A549 (cell line): ENCODE measurements at regions not wholly inside any gene's neighbourhood (a gene's known extent, or its start where the extent isn't known, plus 50 kb on each side); places are given as distances from the start of the nearest gene placed in this dataset.

Experiments
- EHF ChIP-seq: fragments of 250-450 bp; sonication (Bioruptor Pico); IDR thresholded peaks from 2 replicates; pipeline ENCODE4 v1.5.0; 2020; ENCODE audit warnings: mild to moderate bottlenecking
- HOXB5 ChIP-seq: fragments of 250-450 bp; sonication (Bioruptor Pico); IDR thresholded peaks from 2 replicates; pipeline ENCODE4 v1.5.0; 2020; ENCODE audit warnings: mild to moderate bottlenecking, moderate library complexity
- JUNB ChIP-seq: fragments of >200 bp; sonication (Bioruptor Twin); formaldehyde crosslinking; IDR thresholded peaks from 2 replicates; pipeline ENCODE4 v1.6.1; 2016
- RAD21 ChIP-seq, 2 experiments: fragments of >200 bp in 1 of 2; sonication (Bioruptor Twin) in 1 of 2; formaldehyde crosslinking in 1 of 2; IDR thresholded peaks in 1 of 2; conservative IDR thresholded peaks in 1 of 2; 2 replicates in 1 of 2; 3 replicates in 1 of 2; pipeline ENCODE4 v1.6.1; 2012 to 2018; ENCODE audit warnings: inconsistent platforms in 1 of 2
- RNF2 ChIP-seq: fragments of 200-600 bp; sonication (generic); IDR thresholded peaks from 2 replicates; pipeline ENCODE4 v1.6.1; 2016; ENCODE audit warnings: low read depth, mild to moderate bottlenecking, antibody characterized with exemption, moderate library complexity, borderline replicate concordance
- SMC3 ChIP-seq: fragments of >200 bp; sonication (Bioruptor Twin); formaldehyde crosslinking; IDR thresholded peaks from 3 replicates; pipeline ENCODE4 v1.6.1; 2018; ENCODE audit warnings: inconsistent platforms
- TF ChIP-seq, protein P1 (sequence below): fragments of >200 bp; sonication (Bioruptor Twin); formaldehyde crosslinking; IDR thresholded peaks from 3 replicates; pipeline ENCODE4 v1.5.1; 2016
- TF ChIP-seq, protein P2 (sequence below): fragments of 150-350 bp; IDR thresholded peaks from 2 replicates; pipeline ENCODE4 v1.6.1; 2014; ENCODE audit warnings: low read depth, mild to moderate bottlenecking, low read length
- TF ChIP-seq, protein P3 (sequence below): fragments of 200-600 bp; sonication (generic); IDR thresholded peaks from 2 replicates; pipeline ENCODE4 v1.6.1; 2016; ENCODE audit warnings: antibody characterized with exemption, mild to moderate bottlenecking, moderate library complexity
- TF ChIP-seq, protein P4 (sequence below): IDR thresholded peaks from 2 replicates; pipeline ENCODE4 v1.6.1; 2012

DNA sequence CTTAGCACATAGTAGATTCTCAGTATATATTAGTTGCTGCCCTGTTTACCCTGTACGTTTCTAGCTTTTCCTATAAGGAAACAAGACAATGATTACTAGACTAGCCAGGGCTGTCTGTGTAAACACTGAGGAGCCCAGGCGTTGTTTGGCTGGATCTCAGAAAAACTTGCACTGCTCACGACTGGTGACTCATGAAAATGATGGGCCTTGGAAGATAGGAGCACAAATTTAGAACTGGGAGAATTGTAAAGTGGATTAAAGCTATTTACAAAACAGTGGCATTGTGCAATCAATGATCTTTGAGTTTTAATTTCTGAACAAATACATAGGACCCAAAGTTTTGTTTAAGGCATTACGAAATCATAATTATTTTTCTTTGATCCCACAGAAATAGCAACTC, 276.9 kb downstream of the FAM76B start:
- TF ChIP-seq RAD21 (conservative IDR thresholded peaks at IDR 0.05 in 1 of 2, IDR thresholded peaks at IDR 0.05 in 1 of 2), result no peak; a peak in 1 of 5 replicates
- TF ChIP-seq, protein P1, sequence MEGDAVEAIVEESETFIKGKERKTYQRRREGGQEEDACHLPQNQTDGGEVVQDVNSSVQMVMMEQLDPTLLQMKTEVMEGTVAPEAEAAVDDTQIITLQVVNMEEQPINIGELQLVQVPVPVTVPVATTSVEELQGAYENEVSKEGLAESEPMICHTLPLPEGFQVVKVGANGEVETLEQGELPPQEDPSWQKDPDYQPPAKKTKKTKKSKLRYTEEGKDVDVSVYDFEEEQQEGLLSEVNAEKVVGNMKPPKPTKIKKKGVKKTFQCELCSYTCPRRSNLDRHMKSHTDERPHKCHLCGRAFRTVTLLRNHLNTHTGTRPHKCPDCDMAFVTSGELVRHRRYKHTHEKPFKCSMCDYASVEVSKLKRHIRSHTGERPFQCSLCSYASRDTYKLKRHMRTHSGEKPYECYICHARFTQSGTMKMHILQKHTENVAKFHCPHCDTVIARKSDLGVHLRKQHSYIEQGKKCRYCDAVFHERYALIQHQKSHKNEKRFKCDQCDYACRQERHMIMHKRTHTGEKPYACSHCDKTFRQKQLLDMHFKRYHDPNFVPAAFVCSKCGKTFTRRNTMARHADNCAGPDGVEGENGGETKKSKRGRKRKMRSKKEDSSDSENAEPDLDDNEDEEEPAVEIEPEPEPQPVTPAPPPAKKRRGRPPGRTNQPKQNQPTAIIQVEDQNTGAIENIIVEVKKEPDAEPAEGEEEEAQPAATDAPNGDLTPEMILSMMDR, result no peak
- peak; percentile 72 for TF ChIP-seq JUNB
- TF ChIP-seq, protein P2, sequence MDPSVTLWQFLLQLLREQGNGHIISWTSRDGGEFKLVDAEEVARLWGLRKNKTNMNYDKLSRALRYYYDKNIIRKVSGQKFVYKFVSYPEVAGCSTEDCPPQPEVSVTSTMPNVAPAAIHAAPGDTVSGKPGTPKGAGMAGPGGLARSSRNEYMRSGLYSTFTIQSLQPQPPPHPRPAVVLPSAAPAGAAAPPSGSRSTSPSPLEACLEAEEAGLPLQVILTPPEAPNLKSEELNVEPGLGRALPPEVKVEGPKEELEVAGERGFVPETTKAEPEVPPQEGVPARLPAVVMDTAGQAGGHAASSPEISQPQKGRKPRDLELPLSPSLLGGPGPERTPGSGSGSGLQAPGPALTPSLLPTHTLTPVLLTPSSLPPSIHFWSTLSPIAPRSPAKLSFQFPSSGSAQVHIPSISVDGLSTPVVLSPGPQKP, result no peak
- TF ChIP-seq, protein P3, sequence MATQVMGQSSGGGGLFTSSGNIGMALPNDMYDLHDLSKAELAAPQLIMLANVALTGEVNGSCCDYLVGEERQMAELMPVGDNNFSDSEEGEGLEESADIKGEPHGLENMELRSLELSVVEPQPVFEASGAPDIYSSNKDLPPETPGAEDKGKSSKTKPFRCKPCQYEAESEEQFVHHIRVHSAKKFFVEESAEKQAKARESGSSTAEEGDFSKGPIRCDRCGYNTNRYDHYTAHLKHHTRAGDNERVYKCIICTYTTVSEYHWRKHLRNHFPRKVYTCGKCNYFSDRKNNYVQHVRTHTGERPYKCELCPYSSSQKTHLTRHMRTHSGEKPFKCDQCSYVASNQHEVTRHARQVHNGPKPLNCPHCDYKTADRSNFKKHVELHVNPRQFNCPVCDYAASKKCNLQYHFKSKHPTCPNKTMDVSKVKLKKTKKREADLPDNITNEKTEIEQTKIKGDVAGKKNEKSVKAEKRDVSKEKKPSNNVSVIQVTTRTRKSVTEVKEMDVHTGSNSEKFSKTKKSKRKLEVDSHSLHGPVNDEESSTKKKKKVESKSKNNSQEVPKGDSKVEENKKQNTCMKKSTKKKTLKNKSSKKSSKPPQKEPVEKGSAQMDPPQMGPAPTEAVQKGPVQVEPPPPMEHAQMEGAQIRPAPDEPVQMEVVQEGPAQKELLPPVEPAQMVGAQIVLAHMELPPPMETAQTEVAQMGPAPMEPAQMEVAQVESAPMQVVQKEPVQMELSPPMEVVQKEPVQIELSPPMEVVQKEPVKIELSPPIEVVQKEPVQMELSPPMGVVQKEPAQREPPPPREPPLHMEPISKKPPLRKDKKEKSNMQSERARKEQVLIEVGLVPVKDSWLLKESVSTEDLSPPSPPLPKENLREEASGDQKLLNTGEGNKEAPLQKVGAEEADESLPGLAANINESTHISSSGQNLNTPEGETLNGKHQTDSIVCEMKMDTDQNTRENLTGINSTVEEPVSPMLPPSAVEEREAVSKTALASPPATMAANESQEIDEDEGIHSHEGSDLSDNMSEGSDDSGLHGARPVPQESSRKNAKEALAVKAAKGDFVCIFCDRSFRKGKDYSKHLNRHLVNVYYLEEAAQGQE, result no peak
- no peak for TF ChIP-seq SMC3
- TF ChIP-seq, protein P4, sequence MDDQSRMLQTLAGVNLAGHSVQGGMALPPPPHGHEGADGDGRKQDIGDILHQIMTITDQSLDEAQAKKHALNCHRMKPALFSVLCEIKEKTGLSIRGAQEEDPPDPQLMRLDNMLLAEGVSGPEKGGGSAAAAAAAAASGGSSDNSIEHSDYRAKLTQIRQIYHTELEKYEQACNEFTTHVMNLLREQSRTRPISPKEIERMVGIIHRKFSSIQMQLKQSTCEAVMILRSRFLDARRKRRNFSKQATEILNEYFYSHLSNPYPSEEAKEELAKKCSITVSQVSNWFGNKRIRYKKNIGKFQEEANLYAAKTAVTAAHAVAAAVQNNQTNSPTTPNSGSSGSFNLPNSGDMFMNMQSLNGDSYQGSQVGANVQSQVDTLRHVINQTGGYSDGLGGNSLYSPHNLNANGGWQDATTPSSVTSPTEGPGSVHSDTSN, result no peak
- TF ChIP-seq RNF2, result no peak
- TF ChIP-seq EHF (CRISPR knock-in tag), result no peak
- no peak for TF ChIP-seq HOXB5 (CRISPR knock-in tag)
